HFFc6 (cell line): ENCODE measurements at regions not wholly inside any gene's neighbourhood (a gene's known extent, or its start where the extent isn't known, plus 50 kb on each side); places are given as distances from the start of the nearest gene placed in this dataset.
"Not testable (repeated sequence)": the region's sequence is repeated elsewhere in the genome, so short reads cannot be mapped to it uniquely, and the experiment has no call there.

Source experiments
- DNase-seq: peaks from one replicate; pipeline ENCODE4 v3.0.0-alpha.2; 2018
- H3K27ac Mint-ChIP-seq: 2 replicates; pipeline ENCODE4 v1.8.0; 2020; ENCODE audit warnings: mild to moderate bottlenecking, mixed read lengths
- H3K27me3 Mint-ChIP-seq: 2 replicates; pipeline ENCODE4 v1.8.0; 2021; ENCODE audit warnings: mild to moderate bottlenecking, moderate library complexity, mixed read lengths; ENCODE audit not compliant: insufficient read depth
- H3K36me3 Mint-ChIP-seq: 2 replicates; pipeline ENCODE4 v1.8.0; 2021; ENCODE audit warnings: low read depth, mixed read lengths
- H3K4me1 Mint-ChIP-seq: 2 replicates; pipeline ENCODE4 v1.8.0; 2020; ENCODE audit warnings: low read depth, mixed read lengths
- H3K4me3 Mint-ChIP-seq: 2 replicates; pipeline ENCODE4 v1.8.0; 2020; ENCODE audit warnings: mild to moderate bottlenecking, moderate library complexity, mixed read lengths
- H3K9me3 Mint-ChIP-seq: 2 replicates; pipeline ENCODE4 v1.8.0; 2020; ENCODE audit warnings: mild to moderate bottlenecking, mixed read lengths
- TF ChIP-seq, protein P1 (sequence below): fragments of 200-600 bp; sonication (generic); IDR thresholded peaks from 2 replicates; pipeline ENCODE4 v1.5.0; 2021; ENCODE audit warnings: antibody characterized with exemption, mild to moderate bottlenecking

DNA sequence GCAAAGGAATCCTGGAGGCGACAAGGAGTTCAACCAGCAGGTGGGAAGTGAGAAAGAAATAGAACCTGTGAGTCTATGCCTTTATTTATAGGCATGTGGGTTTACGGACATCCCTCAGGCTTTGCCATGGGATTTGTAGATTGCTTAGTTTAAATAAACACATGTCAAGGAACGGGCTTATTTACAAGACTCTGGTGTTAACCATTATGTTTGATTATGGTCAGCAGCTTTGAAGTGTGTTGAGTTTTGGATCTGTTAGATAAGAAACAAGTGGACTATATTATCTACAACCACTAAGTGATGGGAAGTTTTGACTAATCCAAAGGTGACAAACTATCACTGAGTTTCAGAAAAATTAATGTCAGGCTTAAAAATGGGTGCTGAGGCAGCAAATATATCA is 143.2 kb downstream of the SLITRK5 start:
- Mint-ChIP-seq H3K4me3 (no peak overlapping the region), H3K27me3 (no peaks in the 10 kb centered on the region), H3K9me3 (peaks cover 21% of the 10 kb centered on the region), H3K36me3 (no peaks in the 10 kb centered on the region), H3K4me1 (no peaks in the 10 kb centered on the region), H3K27ac (no peak overlapping the region)
- no peak for DNase-seq
- TF ChIP-seq, protein P1, sequence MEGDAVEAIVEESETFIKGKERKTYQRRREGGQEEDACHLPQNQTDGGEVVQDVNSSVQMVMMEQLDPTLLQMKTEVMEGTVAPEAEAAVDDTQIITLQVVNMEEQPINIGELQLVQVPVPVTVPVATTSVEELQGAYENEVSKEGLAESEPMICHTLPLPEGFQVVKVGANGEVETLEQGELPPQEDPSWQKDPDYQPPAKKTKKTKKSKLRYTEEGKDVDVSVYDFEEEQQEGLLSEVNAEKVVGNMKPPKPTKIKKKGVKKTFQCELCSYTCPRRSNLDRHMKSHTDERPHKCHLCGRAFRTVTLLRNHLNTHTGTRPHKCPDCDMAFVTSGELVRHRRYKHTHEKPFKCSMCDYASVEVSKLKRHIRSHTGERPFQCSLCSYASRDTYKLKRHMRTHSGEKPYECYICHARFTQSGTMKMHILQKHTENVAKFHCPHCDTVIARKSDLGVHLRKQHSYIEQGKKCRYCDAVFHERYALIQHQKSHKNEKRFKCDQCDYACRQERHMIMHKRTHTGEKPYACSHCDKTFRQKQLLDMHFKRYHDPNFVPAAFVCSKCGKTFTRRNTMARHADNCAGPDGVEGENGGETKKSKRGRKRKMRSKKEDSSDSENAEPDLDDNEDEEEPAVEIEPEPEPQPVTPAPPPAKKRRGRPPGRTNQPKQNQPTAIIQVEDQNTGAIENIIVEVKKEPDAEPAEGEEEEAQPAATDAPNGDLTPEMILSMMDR, result no peak

DNA sequence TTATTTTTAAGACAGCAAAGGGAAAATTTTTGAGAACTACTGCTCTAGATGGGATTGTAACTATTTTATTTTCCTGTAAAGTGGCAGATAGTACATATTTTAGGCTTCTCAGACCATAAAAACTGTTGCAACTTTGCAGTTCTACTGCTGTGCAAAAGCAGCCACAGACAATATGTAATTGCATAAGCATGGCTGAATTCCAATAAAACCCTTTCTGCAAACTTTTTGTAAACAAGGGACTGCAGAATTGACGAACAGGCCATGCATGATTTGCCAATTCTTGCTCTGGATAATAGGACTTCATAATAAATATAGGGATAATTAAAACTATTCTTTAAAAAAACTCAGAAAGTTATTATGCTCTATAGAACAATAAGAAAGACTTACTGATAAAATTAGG is 149.1 kb downstream of the SLITRK5 start:
- H3K36me3 Mint-ChIP-seq, result no peaks in the 10 kb centered on the region
- no peak overlapping the region for H3K4me3 Mint-ChIP-seq
- TF ChIP-seq, protein P1, result no peak
- H3K9me3 Mint-ChIP-seq, result peaks cover 23% of the 10 kb centered on the region
- H3K27ac Mint-ChIP-seq, result no peak overlapping the region
- no peaks in the 10 kb centered on the region for H3K4me1 Mint-ChIP-seq
- H3K27me3 Mint-ChIP-seq, result no peaks in the 10 kb centered on the region
- no peak for DNase-seq

DNA sequence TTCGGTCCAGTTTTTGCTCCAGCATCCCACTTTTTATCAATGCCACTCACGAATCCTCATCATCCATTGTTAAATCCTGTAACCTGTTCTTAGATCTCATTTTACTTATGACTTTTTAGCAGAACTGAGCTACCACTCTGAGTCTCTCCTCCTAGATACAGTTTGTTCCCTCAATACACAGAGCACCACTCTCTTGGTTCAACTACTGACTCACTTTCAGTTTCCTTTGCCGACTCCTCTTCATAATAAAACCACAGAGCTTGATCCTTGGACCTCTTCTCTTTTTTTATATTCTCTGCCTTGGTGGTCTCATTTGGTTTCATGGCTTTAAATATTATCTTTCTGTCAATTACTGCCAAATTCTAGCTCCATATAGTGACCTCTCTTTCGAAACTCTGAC is 150.3 kb downstream of the SLITRK5 start:
- no peak for DNase-seq
- Mint-ChIP-seq H3K27ac (no peak overlapping the region), H3K27me3 (no peaks in the 10 kb centered on the region), H3K4me3 (no peak overlapping the region), H3K36me3 (no peaks in the 10 kb centered on the region), H3K9me3 (peaks cover 31% of the 10 kb centered on the region; the same call in 1 of the 2 replicates), H3K4me1 (no peaks in the 10 kb centered on the region)
- TF ChIP-seq, protein P1, result no peak

DNA sequence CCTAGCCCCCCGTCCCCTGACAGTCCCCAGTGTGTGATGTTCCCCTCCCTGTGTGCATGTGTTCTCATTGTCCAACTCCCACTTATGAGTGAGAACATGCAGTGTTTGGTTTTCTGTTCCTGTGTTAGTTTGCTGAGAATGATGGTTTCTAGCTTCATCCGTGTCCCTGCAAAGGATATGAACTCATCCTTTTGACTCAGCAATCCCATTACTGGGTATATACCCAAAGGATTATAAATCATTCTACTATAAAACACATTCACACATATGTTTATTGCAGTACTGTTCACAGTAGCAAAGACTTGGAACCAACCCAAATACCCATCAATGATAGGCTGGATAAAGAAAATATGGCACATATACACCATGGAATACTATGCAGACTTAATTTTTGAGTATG is 155.1 kb downstream of the SLITRK5 start:
- DNase-seq, H3K4me3 Mint-ChIP-seq, H3K27me3 Mint-ChIP-seq, H3K4me1 Mint-ChIP-seq, H3K36me3 Mint-ChIP-seq, H3K27ac Mint-ChIP-seq: not testable (repeated sequence)
- H3K9me3 Mint-ChIP-seq, result peaks cover 31% of the 10 kb centered on the region; the same call in 1 of the 2 replicates

DNA sequence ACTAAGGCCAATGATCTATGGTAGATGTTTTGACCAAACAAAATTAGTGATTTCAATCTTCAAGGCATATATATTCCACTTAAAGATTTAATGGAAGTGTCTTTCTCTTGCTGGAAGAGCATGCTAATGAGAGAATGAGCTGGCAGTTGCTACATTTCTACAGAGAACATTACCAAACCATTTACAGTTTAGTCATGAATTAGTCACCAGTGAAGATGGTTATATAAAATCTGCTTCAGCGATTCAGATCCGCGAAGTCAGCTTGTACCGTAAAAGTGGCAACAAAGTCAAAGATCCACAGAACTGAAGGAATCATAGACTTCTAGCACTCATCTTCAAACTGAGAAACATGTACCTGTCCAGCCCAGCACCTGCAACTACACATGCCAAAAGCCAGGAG is 156.3 kb downstream of the SLITRK5 start:
- Mint-ChIP-seq H3K27me3 (no peaks in the 10 kb centered on the region), H3K4me1 (no peaks in the 10 kb centered on the region), H3K9me3 (peaks cover 27% of the 10 kb centered on the region; the same call in 1 of the 2 replicates), H3K4me3 (no peak overlapping the region), H3K36me3 (no peaks in the 10 kb centered on the region), H3K27ac (no peak overlapping the region)
- TF ChIP-seq, protein P1, result no peak
- no peak for DNase-seq

DNA sequence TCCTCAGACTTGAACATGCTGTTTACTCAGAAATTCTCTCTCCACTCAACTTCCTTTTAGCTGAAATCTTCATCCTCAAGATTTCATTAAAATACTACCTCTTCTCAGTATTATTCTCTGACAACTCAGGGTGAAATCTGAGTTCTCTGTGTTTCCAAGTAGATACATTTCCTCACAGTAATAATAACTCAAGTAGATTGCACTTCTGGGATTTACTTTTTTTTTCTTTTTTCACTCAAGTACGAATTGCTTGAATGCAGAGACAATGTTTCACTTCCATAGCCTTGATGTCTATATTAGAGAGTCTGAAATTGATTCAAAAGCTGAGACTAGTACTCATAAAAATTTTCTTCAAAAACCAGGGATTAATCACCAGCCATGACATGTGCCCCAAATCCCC is 166.4 kb downstream of the SLITRK5 start:
- Mint-ChIP-seq H3K9me3 (peaks cover 29% of the 10 kb centered on the region), H3K4me1 (no peaks in the 10 kb centered on the region), H3K27ac (no peak overlapping the region), H3K27me3 (no peaks in the 10 kb centered on the region; the same call in 1 of the 2 replicates), H3K4me3 (no peak overlapping the region), H3K36me3 (no peaks in the 10 kb centered on the region; the same call in 1 of the 2 replicates)
- TF ChIP-seq, protein P1, result no peak
- no peak for DNase-seq
